Fibroblast of gingiva (primary cell): ENCODE measurements at regions not wholly inside any gene's neighbourhood (a gene's known extent, or its start where the extent isn't known, plus 50 kb on each side); places are given as distances from the start of the nearest gene placed in this dataset.

Experiments
- DNase-seq: peaks from one replicate; pipeline ENCODE4 v3.0.0-alpha.2; 2011; ENCODE audit warnings: low read depth

- no peak for DNase-seq
These were observed 322.9 kb downstream of the DYSF start for GRCh38 chr2:71776227-71776626.

- no peak for DNase-seq
These were observed 319.9 kb downstream of the DYSF start for GRCh38 chr2:71773218-71773617.

GRCh38 chr2:71772510-71773172 lies 319.3 kb downstream of the DYSF start:
- no peak for DNase-seq

- no peak for DNase-seq
These were observed 314.3 kb downstream of the DYSF start for GRCh38 chr2:71767663-71768062.

- peak; percentile 14 for DNase-seq
These were observed 305.7 kb downstream of the DYSF start for GRCh38 chr2:71759060-71759459.

- no peak for DNase-seq
These were observed 304.0 kb downstream of the DYSF start for GRCh38 chr2:71757351-71757750.

- DNase-seq: peak; percentile 39
These were observed 303.0 kb downstream of the DYSF start for GRCh38 chr2:71756280-71756906.

GRCh38 chr2:71751590-71751989 lies 298.2 kb downstream of the DYSF start:
- DNase-seq: no peak

- no peak for DNase-seq
These were observed 296.3 kb downstream of the DYSF start for GRCh38 chr2:71749671-71750101.

- peak; percentile 31 for DNase-seq
These were observed 294.9 kb downstream of the DYSF start for GRCh38 chr2:71748227-71748626.

- no peak for DNase-seq
These were observed 294.2 kb downstream of the DYSF start for GRCh38 chr2:71747559-71747958.

GRCh38 chr2:71746946-71747501 lies 293.7 kb downstream of the DYSF start:
- peak; percentile 14 for DNase-seq

GRCh38 chr2:71744781-71745180 lies 291.4 kb downstream of the DYSF start:
- no peak for DNase-seq

- DNase-seq: peak; percentile 8
These were observed 290.8 kb downstream of the DYSF start for GRCh38 chr2:71743995-71744675.

GRCh38 chr2:71742953-71743601 lies 289.7 kb downstream of the DYSF start:
- peak; percentile 85 for DNase-seq

GRCh38 chr2:71736986-71737385 lies 283.6 kb downstream of the DYSF start:
- DNase-seq: no peak

GRCh38 chr2:71736091-71736861 lies 282.9 kb downstream of the DYSF start:
- DNase-seq: no peak
